ENCODE measurements at regions not wholly inside any gene's neighbourhood (a gene's known extent, or its start where the extent isn't known, plus 50 kb on each side); places are given as distances from the start of the nearest gene placed in this dataset.

- no peak for TF ChIP-seq TAF1 (IDR thresholded peaks at IDR 0.05; ENCODE audit: borderline replicate concordance, insufficient read depth, low read length)
- TF ChIP-seq POLR2AphosphoS5 (IDR thresholded peaks at IDR 0.05; ENCODE audit: low read depth, low read length), result no peak
Observed at GRCh38 chr16:17666293-17666692, 195.5 kb upstream of the XYLT1 start.
